GM10266 (cell line): ENCODE measurements at regions not wholly inside any gene's neighbourhood (a gene's known extent, or its start where the extent isn't known, plus 50 kb on each side); places are given as distances from the start of the nearest gene placed in this dataset.

ENCODE experiments used
- DNase-seq: peaks from one replicate; pipeline ENCODE4 v3.0.0; 2012; ENCODE audit errors: extremely low spot score
- TF ChIP-seq, protein P1 (sequence below): IDR thresholded peaks from 2 replicates; pipeline ENCODE4 v1.5.1; 2012; ENCODE audit warnings: mild to moderate bottlenecking, low read depth; ENCODE audit not compliant: control insufficient read depth, insufficient read depth; ENCODE audit errors: missing control alignments

DNA sequence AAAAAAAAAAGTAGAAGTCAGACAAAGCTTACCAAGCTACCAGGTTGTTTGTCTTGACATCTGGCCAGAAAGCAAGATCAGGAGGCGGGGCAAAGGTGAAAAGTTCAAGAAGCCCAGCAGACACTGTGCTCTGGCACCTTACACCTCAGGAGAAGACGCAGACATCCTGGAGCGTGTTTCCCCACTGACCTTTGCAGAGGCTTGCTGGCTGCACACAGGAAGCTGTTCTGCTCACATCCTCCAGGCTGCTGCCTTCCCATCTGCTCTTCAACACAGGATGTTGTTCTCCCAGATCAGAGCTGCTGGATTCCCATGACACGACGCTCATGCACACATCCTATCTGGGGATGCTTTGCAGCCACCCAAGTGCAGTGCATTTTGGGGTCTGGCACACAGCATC, 174.4 kb upstream of the KIAA1217 start:
- no peak for DNase-seq
- TF ChIP-seq, protein P1, sequence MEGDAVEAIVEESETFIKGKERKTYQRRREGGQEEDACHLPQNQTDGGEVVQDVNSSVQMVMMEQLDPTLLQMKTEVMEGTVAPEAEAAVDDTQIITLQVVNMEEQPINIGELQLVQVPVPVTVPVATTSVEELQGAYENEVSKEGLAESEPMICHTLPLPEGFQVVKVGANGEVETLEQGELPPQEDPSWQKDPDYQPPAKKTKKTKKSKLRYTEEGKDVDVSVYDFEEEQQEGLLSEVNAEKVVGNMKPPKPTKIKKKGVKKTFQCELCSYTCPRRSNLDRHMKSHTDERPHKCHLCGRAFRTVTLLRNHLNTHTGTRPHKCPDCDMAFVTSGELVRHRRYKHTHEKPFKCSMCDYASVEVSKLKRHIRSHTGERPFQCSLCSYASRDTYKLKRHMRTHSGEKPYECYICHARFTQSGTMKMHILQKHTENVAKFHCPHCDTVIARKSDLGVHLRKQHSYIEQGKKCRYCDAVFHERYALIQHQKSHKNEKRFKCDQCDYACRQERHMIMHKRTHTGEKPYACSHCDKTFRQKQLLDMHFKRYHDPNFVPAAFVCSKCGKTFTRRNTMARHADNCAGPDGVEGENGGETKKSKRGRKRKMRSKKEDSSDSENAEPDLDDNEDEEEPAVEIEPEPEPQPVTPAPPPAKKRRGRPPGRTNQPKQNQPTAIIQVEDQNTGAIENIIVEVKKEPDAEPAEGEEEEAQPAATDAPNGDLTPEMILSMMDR = no peak

DNA sequence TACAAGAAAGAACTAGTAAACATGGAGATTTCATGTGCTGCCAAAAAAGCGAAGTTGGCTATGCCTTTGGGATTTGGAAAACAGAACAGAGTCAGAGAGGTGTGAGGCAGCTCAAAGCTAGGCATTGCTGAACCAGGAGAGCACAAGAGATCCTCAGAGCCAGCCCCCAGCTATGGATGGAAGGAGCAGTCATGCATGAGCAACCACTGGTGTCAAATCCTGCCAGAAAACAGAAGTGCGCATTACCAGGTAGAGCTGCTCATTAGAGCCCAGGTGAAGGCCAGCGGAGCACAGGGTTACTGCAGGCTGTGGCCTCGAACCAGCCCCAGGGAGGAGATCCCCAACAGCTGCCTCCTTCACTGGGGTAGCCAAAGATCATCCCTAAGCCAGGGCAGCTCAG, 173.2 kb upstream of the KIAA1217 start:
- DNase-seq = no peak
- TF ChIP-seq, protein P1 = no peak

DNA sequence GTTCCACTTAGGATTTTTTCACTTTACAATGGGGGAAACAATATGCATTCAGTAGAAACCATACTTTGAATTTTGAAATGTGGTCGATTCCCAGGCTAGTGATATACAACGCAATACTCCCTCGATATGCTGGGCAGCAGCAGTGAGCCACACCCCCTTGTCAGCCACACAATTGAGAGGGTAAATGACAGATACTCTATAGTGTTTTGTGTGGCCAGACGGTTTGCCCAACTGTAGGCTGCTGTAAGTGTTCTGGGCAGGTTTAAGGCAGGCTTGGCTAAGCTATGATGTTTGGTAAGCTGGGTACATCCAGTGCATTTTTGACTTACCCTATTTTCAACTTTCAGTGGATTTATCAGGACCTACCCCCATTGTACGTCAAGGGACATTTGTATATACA, 169.6 kb upstream of the KIAA1217 start:
- TF ChIP-seq, protein P1 = no peak
- DNase-seq = no peak

DNA sequence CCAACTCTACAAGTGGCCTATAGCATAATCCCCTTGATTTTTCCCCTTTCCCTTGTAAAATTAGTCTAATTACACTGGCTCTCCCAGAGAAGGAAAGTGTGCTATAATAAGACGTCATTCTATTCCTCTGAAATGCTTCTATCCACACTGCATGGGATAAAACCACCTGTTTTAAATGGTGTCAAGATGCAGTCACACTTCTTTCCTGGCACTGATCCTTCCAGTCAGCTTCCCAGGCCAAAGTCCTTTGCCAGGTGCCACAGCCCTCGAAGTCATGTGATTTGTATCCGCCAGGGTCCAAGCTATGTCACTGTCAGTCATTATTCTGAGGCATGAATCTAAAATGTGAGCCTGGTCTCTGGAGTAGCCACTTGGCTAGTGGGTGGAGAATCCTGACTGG, 169.0 kb upstream of the KIAA1217 start:
- DNase-seq = no peak
- TF ChIP-seq, protein P1 = no peak

DNA sequence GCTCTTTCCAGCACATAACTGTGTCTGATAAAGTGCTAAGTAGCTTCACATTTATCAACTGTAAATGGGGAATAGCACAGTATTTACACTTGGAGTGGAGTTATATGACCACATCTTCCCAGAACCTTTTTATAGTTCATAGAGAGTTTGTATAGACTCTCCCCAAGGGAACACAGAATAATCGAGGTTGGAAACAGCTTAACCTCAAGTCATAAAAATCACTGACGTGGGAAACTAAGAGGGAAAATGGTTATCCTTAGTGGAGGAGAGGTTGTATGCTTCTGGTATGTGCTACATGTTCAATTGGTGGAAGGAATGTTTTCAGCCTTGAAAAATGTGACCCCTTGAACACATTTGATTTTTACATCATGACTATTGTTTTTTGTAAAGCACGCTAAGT, 167.9 kb upstream of the KIAA1217 start:
- no peak for DNase-seq
- TF ChIP-seq, protein P1 = no peak

DNA sequence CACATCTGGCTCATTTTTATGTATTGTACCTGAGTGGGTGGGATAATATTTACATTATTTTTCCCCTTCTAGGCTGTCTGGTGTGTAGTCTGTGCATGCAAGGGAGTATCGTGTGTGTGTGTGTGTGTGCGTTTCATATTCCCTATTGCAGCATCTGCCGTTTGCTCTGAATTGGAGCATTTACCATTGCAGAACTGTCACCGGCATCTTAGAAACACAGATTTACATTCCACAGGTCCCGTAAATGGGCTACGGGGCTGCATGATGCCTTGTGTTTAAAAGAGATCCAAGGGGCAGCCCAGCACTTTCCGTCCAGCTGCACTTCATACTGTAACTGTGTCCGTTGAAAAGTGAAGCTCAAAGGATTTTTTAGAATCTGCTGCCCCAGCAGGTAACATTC, 167.1 kb upstream of the KIAA1217 start:
- no peak for DNase-seq
- TF ChIP-seq, protein P1 = no peak

DNA sequence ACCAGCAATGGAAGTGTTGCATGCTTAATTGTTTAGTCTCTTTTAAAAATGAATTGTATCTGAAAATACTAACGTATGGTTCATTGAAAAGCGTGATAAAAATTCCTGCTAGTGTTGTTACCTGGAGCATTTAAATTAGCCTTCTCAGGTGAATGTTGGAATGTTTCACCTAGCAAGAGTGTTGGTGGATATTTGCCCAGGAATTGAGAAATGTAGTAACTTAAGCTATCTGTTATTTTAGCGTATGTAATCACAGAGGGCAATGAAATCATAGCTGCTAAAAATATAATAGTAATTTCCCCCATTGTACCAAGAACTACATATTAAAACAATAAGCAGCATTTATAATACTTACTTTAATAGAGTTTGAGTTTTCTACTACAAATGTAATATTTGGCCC, 166.1 kb upstream of the KIAA1217 start:
- no peak for DNase-seq
- TF ChIP-seq, protein P1 = no peak
